ENCODE measurements at regions not wholly inside any gene's neighbourhood (a gene's known extent, or its start where the extent isn't known, plus 50 kb on each side); places are given as distances from the start of the nearest gene placed in this dataset.

DNA sequence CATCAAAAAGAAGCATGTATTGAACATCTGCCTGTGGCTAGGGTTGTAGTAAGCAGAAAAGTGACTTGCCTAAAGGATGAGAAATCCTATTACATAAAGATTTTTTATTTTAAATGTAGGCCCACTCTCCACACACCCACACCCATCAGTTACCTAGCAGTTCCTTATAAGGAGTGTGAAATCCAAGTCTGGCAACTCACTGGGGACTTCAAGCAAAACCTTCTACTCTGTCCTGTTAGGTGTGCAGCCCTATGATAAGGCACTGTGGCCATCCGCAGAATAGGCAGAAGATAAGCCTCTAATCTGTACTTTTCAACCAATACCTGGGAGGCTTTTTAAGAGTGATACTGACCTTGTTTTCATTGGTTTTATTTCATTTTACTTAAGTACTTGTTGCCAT, 52.7 kb upstream of the TJP1 start:
- H3K27me3 ChIP-seq (replicated peaks; ENCODE audit: insufficient read depth): no peaks in the 10 kb centered on the region
- 100% methylated on average over 1 of the region's 1 CpG for WGBS, 2 experiments (ENCODE audit: low coverage in 1 of 2, low lambda C conversion rate in 2 of 2, missing lambda C conversion rate in 2 of 2)
- no peaks in the 10 kb centered on the region for H4K20me1 ChIP-seq (ENCODE audit: insufficient read depth)
- H3K9me2 ChIP-seq (ENCODE audit: insufficient read depth): no peaks in the 10 kb centered on the region
- no peak overlapping the region for H2AFZ ChIP-seq
- H3K4me2 ChIP-seq (ENCODE audit: unreplicated experiment): no peak overlapping the region
- in situ Hi-C loops (cut with MboI): no loop called here
- no peak overlapping the region for H3K9ac ChIP-seq
- no peaks in the 10 kb centered on the region for H3K9me3 ChIP-seq (ENCODE audit: low read depth)
- no peak overlapping the region for H3K27ac ChIP-seq
- H3K79me2 ChIP-seq (ENCODE audit: insufficient read depth): no peaks in the 10 kb centered on the region
- no peaks in the 10 kb centered on the region for H3K36me3 ChIP-seq (ENCODE audit: low read depth)
- no peaks in the 10 kb centered on the region for H3K4me1 ChIP-seq (ENCODE audit: insufficient read depth)
- H3K4me3 ChIP-seq: no peak overlapping the region
- TF ChIP-seq EZH2 (IDR thresholded peaks at IDR 0.05; ENCODE audit: insufficient read depth, poor library complexity, severe bottlenecking) (no peak), EZH2phosphoT487 (IDR thresholded peaks at IDR 0.05; ENCODE audit: insufficient read depth, low read depth) (no peak)
- no peaks in the 10 kb centered on the region for H3F3A ChIP-seq (ENCODE audit: insufficient read depth)
- no peak for DNase-seq

- TF ChIP-seq EZH2phosphoT487 (IDR thresholded peaks at IDR 0.05; ENCODE audit: insufficient read depth, low read depth) (no peak), EZH2 (IDR thresholded peaks at IDR 0.05; ENCODE audit: insufficient read depth, poor library complexity, severe bottlenecking) (no peak)
These were observed 51.7 kb upstream of the TJP1 start for GRCh38 chr15:29873947-29874411.

DNA sequence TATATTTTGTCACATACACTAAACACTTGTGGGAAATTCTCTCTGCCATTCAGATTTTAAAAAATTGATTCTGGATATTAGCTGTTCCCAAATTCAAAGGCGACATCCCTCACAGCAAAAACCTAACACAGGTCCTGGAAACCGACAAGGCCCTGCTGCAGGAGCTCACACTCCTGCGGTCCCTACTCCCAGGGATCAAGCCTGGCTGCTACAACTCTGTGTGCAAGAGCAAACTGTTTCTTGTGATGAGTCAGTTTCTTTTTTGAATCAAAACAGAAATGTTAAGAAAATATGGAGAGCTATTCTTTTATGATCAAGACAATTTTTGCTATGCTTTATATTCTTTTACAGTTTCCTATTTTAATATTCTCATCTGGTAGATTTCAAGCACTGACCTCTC, 51.0 kb upstream of the TJP1 start:
- no peak overlapping the region for H3K4me2 ChIP-seq (ENCODE audit: unreplicated experiment)
- in situ Hi-C loops (cut with MboI): no loop called here

More at GRCh38 chr15:29873947-29874411, 51.7 kb upstream of the TJP1 start:
- Histone ChIP-seq H3K4me1 (ENCODE audit: insufficient read depth) (no peaks in the 10 kb centered on the region), H3K4me2 (ENCODE audit: unreplicated experiment) (no peak overlapping the region), H2AFZ (no peak overlapping the region), H3K4me3 (no peak overlapping the region), H3K9ac (no peak overlapping the region), H3K9me3 (ENCODE audit: low read depth) (no peaks in the 10 kb centered on the region), H3K36me3 (ENCODE audit: low read depth) (no peaks in the 10 kb centered on the region), H3K27me3 (replicated peaks; ENCODE audit: insufficient read depth) (no peaks in the 10 kb centered on the region), H3K79me2 (ENCODE audit: insufficient read depth) (no peaks in the 10 kb centered on the region), H4K20me1 (ENCODE audit: insufficient read depth) (no peaks in the 10 kb centered on the region), H3F3A (ENCODE audit: insufficient read depth) (no peaks in the 10 kb centered on the region), H3K9me2 (ENCODE audit: insufficient read depth) (no peaks in the 10 kb centered on the region), H3K27ac (no peak overlapping the region)
- in situ Hi-C loops (cut with MboI): no loop called here
- WGBS, 2 experiments (ENCODE audit: low coverage in 1 of 2, low lambda C conversion rate in 2 of 2, missing lambda C conversion rate in 2 of 2): 80 to 85% methylated on average over 9 of the region's 9 CpGs
- no peak for DNase-seq

GRCh38 chr15:29872716-29873115, 50.4 kb upstream of the TJP1 start:
- WGBS, 2 experiments (ENCODE audit: low coverage in 1 of 2, low lambda C conversion rate in 2 of 2, missing lambda C conversion rate in 2 of 2): 71 to 72% methylated on average over 7 of the region's 7 CpGs
- no peak for DNase-seq
- Histone ChIP-seq H3K4me1 (ENCODE audit: insufficient read depth) (no peaks in the 10 kb centered on the region), H3K27ac (no peak overlapping the region), H3K36me3 (ENCODE audit: low read depth) (no peaks in the 10 kb centered on the region), H3K9me2 (ENCODE audit: insufficient read depth) (no peaks in the 10 kb centered on the region), H3K4me3 (no peak overlapping the region), H4K20me1 (ENCODE audit: insufficient read depth) (no peaks in the 10 kb centered on the region), H3K9me3 (ENCODE audit: low read depth) (no peaks in the 10 kb centered on the region), H3F3A (ENCODE audit: insufficient read depth) (no peaks in the 10 kb centered on the region), H3K9ac (no peak overlapping the region), H2AFZ (no peak overlapping the region), H3K27me3 (replicated peaks; ENCODE audit: insufficient read depth) (no peaks in the 10 kb centered on the region), H3K4me2 (ENCODE audit: unreplicated experiment) (no peak overlapping the region), H3K79me2 (ENCODE audit: insufficient read depth) (no peaks in the 10 kb centered on the region)
- in situ Hi-C loops (cut with MboI): no loop called here
- no peak for TF ChIP-seq EZH2phosphoT487 (IDR thresholded peaks at IDR 0.05; ENCODE audit: insufficient read depth, low read depth)
- no peak for TF ChIP-seq EZH2 (IDR thresholded peaks at IDR 0.05; ENCODE audit: insufficient read depth, poor library complexity, severe bottlenecking)

More for the DNA sequence above, 51.0 kb upstream of the TJP1 start:
- TF ChIP-seq EZH2phosphoT487 (IDR thresholded peaks at IDR 0.05; ENCODE audit: insufficient read depth, low read depth) (no peak), EZH2 (IDR thresholded peaks at IDR 0.05; ENCODE audit: insufficient read depth, poor library complexity, severe bottlenecking) (no peak)
- H3K9me2 ChIP-seq (ENCODE audit: insufficient read depth): no peaks in the 10 kb centered on the region
- no peak overlapping the region for H3K9ac ChIP-seq
- no peaks in the 10 kb centered on the region for H3K79me2 ChIP-seq (ENCODE audit: insufficient read depth)
- H2AFZ ChIP-seq: no peak overlapping the region
- H4K20me1 ChIP-seq (ENCODE audit: insufficient read depth): no peaks in the 10 kb centered on the region
- H3K36me3 ChIP-seq (ENCODE audit: low read depth): no peaks in the 10 kb centered on the region
- no peaks in the 10 kb centered on the region for H3K9me3 ChIP-seq (ENCODE audit: low read depth)
- H3K27ac ChIP-seq: no peak overlapping the region
- H3F3A ChIP-seq (ENCODE audit: insufficient read depth): no peaks in the 10 kb centered on the region
- DNase-seq: peak; percentile 27
- H3K4me1 ChIP-seq (ENCODE audit: insufficient read depth): no peaks in the 10 kb centered on the region
- H3K4me3 ChIP-seq: no peak overlapping the region
- H3K27me3 ChIP-seq (replicated peaks; ENCODE audit: insufficient read depth): no peaks in the 10 kb centered on the region
- WGBS, 2 experiments (ENCODE audit: low coverage in 1 of 2, low lambda C conversion rate in 2 of 2, missing lambda C conversion rate in 2 of 2): 74 to 82% methylated on average over 3 of the region's 3 CpGs
